Retina (tissue), 1 donor: ENCODE measurements at regions not wholly inside any gene's neighbourhood (a gene's known extent, or its start where the extent isn't known, plus 50 kb on each side); places are given as distances from the start of the nearest gene placed in this dataset.

ENCODE experiments used
- DNase-seq: peaks from one replicate; pipeline ENCODE4 v3.0.0-alpha.2; 2016

DNA sequence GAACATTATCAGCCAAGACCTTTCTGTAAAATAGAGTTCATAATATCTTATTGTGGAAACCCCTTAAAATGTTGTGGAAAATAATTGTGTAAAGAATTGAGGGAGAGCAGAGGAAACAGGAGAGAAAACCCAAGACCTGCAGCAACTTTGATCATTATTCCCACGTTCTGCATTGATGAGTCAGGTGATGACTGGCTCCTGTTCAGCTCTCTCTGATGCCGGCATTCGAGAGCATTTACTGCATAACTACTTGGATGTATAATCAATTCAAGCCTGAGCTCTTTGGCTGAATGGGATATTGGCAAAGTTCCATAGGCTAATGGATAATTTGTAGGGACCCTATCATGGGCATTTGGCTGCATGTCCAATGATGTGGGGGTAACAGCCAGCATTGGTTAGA is 176.3 kb upstream of the ARID2 start:
- DNase-seq, result no peak

DNA sequence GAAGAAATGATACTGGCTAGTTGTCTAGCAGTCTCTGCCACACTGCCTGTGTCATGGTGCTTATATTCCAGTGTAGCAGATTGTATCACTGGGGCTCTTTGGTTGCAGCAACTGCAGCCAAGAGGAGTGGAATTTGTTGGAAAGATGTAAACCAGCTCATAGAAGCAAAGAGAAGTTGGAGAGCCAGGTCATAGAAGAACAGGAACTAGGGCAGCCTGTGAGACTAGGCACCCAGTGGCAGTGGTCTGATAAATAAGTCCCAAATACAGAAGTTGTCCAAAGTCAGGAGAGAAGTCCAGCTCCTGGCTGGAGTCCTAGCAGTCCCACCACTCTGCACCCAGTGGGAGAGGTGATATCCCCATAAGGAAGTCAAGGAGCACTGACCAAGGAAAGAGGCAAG is 172.5 kb upstream of the ARID2 start:
- no peak for DNase-seq

DNA sequence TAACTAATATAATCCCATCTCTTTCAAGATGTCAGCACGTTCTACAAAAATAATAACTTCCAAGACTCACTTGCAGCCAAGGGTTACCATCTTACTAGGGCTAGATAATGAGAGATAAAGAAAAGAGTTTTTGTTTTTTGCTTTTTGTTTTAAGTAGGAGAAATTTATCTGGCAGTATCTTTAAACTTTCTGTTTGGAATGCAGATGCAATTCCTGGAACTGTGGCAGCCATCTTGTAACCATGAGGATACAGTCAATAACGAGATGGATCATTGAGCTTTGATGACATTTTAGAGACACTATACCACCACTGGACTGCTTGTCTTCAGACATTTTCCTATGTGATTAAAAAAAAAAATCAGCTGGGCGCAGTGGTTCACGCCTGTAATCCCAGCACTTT is 171.2 kb upstream of the ARID2 start:
- DNase-seq, result no peak

DNA sequence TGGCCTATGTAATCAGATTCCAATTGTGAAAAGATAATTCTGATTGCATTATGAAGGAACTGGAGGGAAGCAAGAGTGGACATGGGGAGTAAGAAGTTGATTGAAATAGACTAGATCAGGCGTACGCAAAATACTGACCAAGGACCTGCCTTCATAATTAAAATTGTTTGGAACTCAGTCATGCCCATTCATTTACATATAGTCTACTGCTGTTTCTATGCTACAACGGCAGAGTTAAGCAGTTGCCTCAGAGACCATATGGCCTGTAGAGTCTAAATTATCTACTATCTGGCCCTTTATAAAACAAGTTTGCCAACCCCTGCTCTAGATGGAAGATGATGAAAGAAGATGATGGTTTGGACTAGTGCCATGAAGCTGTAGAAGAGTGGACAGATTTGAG is 170.0 kb upstream of the ARID2 start:
- no peak for DNase-seq

DNA sequence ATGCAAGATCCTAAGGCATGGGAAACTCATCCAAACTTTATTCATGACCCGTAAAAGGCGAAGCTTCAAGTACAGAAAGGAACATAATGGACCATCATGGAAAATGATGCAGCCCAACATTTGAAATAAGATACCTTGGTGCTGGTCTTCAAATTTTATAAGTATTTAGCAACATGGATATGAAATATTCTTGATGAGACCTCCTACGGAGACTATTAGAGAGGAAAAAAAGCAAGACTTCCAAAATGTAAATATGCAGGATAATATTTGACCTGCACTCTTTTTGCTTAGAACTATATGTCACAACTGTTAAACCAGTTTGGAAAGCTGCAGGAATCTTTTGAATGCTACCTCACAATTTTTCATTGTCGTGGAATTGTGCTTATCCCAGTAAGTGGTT is 168.8 kb upstream of the ARID2 start:
- DNase-seq, result no peak

DNA sequence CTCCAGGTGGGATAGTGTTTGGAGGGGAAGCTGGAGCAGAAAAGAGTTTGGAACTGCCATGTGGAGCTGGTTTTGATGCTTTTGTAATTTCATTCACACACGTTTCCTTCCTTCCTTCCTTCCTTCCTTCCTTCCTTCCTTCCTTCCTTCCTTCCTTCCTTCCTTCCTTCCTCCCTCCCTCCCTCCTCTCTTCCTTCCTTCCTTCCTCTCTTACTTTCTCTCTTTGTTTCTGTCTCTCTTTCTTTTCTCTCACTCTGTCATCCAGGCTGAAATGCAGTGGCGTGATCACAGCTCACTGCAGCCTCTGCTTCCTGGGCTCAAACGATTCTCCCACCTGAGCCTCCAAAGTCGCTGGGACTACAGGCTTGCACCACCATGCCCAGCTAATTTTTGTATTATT is 168.0 kb upstream of the ARID2 start:
- DNase-seq, result no peak

DNA sequence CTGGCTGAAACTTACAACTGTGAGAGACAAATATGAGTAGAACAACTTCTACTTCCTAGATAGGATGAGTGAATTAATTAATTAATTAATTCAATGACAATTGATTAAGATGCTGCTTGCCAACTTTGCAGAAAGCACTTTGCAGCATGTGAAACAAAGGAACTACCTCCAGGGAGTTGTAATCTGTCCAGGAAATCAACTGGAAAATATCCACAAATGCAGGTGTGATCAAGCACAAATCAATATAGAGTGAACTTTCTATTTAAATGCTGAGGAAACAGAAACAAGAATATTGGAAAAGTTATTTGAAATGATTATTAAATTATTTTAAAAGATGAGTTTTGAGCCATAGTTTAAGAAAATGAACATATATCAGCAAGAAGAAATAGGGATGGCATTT is 163.9 kb upstream of the ARID2 start:
- no peak for DNase-seq

DNA sequence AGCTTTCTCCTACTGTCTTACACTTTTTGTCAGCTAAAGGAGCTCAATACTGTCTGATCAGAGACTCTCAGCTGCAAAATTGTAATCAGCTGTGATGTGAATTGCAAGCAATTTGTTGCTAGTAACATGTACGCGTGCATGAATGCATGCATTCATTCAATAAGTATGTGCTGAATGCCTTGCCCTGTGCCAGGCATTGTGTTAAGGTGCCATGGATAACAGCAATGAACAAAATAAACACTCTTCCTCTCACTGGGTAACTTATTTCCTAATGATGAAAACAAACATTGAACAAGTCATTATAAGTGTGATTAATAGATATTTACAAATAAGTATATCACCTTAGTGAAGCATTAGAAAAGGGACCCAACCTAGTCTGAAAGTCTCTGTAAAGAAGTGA is 163.2 kb upstream of the ARID2 start:
- no peak for DNase-seq

DNA sequence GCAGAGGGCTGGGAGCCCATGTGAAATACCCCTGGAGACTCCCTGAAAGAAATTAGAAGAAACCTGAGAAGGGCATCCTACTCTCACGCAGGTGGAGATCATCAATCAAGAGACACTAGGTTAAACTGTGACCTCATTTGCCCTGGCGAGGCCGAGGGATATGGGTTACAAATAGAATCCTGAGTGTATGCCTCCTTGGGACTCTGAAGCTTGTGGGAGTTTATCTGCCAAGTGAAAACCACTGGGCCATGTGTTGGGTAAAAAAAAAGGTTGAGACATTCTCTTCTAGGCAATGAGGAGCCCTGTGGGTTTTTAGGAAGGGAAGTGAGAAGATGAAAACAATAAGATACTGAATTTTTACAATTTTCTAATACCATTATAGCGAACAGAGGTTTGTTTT is 160.7 kb upstream of the ARID2 start:
- DNase-seq, result no peak

DNA sequence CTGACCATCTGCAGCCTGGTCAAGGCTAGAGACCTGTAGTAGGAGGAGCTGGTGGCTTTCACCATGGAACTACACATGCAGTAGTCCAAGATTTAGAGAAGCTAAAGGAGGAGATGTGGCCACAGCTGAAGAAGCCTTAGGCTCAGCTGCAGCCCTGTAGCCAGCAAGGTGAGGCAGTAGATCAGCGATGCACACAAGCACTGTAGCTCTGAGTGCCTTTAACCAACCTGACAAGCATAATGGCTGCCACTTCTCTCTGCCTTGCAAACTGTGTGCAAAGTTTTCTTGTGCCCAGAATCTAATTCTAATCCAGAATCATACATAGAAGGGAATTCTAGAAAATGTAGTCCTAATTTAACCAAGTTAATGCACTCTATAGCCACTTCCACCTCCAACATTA is 159.0 kb upstream of the ARID2 start:
- DNase-seq, result no peak

DNA sequence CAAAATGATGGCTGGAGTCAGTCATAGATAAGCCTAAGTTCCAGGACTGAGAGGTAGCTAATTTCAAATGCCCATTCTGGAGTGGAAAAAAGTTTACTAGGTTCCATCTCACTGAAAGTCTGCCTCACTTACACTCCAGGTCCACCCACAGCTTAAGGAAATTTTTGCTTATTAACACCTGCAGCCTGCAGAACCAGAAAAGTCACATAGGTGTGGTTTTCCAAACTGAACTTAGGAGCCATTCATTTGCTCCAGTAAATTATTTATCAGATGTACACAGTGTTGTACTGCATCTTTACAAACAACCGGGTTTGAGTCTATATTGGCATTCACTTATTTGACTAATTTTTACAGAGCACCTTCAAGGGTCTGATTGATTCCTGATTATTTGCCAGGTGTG is 157.4 kb upstream of the ARID2 start:
- DNase-seq, result no peak

DNA sequence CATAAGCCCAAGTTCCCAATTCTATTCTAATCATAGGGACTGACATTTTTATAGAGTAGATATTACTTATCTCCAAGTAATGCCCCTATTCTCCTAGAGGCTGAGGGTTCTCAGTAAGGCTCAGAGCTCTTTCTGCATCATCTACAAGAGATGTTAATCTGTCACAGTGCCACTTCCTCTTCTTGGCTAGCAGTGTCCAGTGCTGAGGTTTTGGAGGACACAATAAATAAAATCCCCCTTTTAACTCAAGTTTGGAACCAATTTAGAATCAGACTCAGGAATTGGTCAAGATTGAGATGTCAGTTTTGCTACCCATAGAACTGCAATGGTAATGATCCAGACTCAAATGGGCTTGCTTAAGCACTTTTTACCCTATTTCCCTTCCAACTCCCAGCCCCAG is 154.1 kb upstream of the ARID2 start:
- no peak for DNase-seq

DNA sequence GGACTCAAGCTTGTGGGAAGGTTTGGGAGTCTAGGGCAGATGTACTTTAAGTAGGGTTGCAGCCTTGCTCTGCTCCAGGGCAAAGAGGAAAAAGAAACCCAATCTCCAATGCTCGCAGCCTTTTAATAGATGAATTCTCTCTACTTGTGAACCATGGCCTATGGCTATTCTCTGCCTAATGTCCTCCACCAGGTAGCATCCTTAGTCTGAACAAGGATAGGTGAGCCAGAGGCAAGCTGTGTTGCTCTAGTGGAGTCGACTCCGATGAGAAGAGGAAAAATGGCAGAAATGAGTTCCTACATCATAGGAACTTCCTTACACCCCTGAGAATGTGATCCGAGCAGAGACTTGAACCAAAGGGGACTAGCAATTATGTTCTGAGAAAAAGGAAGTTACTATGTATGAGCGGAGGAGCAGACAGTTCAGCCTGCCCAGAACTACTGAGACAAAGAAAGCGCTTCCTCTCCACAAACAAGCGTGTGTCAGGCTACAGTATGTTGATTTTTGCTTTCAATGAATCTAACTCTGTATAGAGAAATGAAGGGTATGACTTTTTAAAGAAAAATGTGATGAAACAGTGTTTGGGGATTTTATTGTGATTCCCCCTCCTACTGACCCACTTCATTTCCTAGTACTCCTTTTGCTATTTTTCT is 153.6 kb upstream of the ARID2 start:
- no peak for DNase-seq

DNA sequence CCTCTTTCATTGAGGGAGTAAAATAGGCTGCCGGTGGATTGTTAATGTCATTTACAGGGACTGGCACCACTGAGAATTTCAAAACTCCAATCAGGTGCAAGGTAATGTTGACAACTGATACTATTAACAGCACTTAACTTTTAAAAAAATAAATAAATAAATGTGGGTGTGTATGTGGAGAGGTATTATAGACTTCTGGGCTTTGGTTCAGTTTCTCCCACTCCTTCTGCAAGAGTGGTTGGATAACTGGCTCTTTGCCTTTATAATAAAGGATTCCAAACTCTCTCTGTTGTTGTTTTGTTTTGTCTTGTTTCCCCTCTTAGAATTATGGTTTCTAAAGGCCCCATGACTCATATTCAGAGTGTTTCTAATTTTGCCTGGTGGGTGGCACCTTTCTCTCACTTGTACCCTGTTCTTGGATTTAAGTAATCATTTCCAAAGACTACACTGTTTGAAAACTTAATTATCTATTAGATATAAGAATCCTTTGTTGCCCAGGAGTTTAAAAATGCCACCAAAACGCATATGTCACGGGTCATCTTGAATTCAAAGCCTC is 151.6 kb upstream of the ARID2 start:
- no peak for DNase-seq

DNA sequence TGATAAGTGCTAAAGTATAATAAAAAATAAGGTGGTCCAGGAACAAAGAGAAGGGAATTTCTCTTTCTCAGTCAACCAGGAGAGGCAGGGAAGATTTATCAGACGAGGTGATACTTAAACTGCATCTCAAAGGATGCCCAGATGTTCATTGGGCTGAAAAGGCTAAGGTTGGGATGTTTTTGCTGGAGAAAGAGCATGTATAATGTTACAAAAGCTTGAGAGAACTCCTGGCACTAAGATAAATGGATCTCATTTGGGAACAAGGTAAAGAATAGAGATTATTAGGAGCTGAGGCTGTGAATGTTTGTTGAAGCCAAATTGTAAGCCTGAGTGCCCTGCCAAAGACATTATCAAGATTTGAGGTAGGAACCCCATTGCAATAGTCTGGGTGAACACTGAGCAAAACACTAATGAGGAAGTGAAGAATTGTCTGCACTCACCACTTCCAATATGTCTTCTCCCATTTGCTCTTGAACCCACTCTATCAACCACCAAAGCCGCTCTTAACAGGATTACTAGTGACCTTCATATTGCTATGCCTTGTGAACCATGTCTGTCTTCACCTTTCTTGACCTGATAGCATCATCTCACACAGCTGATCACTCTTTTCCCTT is 149.0 kb upstream of the ARID2 start:
- DNase-seq, result no peak

DNA sequence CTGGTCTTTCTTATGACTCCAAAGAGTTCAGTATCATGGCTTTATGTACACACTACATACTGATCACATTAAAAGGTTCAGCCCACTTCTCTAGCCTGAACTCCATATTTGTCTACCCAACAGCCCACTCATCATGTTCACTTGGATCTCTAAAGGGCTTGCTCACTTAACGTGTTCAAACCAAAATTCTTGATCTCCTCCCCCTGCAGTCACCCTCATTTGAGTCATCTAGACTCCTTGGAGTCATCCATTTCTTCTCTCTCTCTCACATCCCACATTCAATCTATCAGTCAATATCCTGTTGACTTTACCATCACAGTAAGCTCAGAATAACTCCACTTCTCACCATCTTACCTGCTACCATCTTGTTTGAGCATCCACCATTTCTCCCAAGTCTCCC is 148.4 kb upstream of the ARID2 start:
- no peak for DNase-seq

DNA sequence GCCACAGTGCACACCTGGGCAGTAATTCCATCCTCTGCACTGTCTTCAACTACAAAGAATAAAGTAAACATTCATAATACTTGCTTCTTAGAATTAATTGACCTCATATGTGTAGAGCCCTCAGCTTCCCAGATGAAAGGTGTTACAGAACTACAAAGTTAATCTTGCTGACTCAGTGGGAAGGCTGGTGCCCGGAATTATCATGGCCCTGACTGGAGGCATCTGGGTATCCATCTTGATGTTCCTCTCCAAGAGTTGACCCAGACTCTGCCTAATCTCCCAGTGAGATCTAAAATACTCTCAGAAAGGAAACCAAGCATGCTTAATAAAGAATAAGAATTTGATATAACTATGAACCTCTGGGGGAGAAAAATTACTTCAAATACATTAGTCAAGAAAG is 147.0 kb upstream of the ARID2 start:
- no peak for DNase-seq

DNA sequence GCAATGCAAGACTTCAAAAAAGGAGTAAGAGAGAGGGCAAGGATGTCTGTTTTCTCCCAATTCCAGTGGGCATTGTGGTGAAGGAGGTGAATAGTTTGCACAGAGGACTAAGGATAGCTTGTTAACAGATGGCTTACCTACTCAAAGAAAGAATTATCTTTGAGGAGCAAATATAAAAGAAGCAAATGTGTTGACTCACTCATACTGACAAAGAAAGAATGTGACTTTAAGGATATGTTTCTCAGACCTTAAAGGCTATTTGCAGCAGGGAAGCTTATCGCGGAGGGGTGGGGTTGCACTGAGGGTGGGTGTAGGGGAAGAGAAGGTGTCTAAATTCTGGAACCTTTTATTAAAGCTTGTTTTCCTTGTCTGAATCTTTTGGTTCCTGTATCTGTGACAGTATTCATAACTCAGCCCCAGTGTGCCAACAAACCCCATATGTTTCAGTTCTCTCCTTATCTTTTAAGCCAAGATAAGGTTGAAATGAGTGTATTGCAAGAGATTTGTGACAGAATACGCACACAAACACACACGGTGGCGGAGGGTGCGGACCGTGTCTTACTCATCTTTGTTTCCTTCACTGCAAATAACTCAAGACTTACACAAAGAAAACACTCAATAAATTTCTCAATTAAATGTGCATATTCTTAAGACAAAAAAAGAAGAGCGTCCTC is 146.4 kb upstream of the ARID2 start:
- DNase-seq, result no peak

DNA sequence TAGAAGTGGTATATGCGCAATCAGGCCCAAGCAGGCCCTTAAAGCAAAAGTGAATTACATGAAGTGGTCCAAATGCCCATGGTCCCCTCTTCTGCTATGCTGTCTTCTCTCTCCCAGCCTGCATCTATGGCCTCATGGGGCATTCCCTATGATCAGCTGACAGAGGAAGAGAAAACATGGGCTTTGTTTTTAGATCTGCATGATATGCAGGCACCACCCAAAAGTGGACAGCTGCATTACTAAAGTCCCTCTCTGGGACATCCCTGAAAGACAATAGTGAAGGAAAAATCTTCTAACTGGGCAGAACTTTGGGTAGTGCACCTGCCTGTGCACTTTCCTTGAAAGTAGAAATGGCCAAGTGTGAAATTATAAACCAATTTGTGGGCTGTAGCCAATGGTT is 145.2 kb upstream of the ARID2 start:
- no peak for DNase-seq

DNA sequence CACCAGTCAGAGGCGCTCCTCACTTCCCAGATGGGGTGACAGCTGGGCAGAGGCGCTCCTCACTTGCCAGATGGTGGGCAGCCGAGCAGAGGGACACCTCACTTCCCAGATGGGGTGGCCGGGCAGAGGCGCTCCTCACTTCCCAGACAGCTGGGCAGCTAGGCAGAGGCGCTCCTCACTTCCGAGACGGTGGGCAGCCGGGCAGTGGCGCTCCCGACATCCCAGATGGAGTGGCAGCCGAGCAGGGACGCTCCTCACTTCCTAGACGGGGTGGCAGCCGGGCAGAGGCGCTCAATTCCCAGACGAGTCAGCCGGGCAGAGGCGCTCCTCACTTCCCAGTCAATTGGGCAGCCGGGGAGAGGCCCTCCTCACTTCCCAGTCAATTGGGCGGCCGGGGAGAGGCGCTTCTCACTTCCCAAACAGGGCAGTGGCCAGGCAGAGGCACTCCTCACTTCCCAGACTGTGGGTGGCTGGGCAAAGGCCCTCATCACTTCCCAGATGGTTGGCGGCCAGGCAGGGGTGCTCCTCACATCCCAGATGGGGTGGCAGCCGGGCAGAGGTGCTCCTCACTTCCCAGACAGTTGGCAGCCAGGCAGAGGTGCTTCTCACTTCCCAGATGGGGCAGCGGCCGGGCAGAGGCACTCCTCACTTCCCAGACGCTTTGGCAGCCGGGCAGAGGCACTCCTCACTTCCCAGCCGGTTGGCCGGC is 143.8 kb upstream of the ARID2 start:
- DNase-seq, result no peak

DNA sequence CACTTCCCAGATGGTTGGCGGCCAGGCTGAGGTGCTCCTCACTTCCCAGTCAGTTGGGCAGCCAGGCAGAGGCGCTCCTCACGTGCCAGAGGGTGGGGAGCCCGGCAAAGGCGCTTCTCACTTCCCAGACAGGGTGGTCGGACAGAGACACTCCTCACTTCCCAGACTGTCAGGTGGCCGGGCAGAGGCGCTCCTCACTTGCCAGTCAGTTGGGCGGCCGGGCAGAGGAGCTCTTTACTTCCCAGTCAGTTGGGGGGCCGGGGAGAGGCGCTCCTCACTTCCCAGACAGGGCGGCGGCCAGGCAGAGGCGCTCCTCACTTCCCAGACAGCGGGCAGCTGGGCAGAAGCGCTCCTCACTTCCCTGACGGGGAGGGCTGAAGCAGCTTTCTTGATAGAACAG is 143.0 kb upstream of the ARID2 start:
- no peak for DNase-seq

DNA sequence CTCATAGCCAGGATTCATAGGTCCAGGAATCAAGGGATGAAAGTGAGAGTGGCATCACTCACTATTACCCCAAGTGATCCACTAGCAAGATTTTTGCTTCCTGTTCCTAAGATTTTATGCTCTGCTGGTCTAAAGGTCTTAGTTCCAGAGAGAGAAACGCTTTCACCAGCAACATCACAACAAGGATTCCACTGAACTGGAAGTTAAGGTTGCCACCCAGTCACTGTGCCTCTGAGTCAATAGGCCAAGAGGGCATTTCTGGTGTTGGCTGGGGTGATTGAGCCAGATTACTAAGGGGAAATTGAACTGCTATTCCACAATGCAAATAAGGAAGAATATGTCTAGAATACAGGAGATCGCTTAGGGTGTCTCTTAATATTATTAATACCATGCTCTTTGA is 142.5 kb upstream of the ARID2 start:
- DNase-seq, result no peak

DNA sequence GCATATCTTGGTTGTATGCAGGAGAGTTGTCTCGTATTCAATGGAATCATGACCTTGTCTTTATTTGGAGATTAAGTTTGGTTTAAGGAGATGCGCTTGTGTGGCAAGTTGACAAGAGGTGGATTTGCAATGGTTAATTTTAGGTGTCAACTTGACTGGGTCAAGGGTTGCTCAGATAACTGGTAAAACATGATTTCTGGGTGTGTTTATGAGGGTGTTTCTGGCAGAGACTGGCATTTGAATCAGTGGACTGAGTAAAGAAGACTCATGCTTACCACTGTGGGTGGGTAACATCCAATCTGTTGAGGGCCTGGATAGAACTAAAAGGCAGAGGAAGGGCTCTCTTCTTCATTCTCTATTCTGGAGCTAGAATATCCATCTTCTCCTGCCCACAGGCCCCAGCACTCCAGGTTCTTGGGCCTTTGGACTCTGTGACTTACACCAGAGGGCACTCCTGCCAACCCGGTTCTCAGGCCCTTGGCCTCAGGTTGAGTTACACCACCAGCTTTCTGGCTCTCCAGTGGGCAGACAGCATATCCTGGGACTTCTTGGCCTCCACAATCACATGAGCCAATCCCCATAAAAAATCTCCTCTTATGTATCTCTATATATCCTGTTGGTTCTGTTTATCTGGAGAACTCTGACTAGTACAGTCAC is 141.5 kb upstream of the ARID2 start:
- no peak for DNase-seq
